ENCODE measurements at regions not wholly inside any gene's neighbourhood (a gene's known extent, or its start where the extent isn't known, plus 50 kb on each side); places are given as distances from the start of the nearest gene placed in this dataset.

DNA sequence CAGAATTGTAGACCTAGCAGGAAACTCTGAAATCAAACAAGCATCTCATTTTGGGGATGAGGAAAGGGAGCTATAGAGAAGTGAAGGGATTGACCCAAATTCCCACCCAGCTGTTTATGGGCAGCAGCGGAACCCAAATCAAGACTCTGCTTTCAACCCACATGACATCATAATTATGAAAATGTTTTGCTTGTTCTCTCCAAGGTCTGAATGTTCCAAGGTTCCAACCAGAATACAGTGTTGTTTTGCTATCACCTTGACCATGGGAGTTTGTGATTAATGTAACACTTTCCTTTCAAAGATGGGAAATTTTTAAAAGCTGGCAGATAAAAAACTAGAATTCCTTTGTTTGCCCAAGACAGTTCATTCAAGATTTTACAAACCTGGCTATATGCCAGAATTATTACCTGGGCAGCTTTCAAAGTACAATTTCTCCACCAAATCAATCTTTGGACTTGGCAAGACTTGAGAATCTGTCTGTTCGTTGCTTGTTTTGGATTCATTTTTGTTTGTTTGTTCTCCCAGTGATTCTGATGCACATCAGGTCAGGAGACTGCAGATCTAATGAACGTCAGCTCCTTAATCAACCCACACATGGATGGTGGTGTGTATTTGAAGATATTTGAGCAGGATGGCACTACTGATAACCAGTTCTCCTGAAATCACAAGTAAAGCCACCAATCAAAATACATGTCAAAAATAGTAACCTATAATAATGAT, 322.7 kb downstream of the FOXO1 start (continued):
- TF ChIP-seq, protein P1, sequence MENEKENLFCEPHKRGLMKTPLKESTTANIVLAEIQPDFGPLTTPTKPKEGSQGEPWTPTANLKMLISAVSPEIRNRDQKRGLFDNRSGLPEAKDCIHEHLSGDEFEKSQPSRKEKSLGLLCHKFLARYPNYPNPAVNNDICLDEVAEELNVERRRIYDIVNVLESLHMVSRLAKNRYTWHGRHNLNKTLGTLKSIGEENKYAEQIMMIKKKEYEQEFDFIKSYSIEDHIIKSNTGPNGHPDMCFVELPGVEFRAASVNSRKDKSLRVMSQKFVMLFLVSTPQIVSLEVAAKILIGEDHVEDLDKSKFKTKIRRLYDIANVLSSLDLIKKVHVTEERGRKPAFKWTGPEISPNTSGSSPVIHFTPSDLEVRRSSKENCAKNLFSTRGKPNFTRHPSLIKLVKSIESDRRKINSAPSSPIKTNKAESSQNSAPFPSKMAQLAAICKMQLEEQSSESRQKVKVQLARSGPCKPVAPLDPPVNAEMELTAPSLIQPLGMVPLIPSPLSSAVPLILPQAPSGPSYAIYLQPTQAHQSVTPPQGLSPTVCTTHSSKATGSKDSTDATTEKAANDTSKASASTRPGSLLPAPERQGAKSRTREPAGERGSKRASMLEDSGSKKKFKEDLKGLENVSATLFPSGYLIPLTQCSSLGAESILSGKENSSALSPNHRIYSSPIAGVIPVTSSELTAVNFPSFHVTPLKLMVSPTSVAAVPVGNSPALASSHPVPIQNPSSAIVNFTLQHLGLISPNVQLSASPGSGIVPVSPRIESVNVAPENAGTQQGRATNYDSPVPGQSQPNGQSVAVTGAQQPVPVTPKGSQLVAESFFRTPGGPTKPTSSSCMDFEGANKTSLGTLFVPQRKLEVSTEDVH (IDR thresholded peaks at IDR 0.05; ENCODE audit: low read depth, partially characterized antibody) = no peak
- TF ChIP-seq KLF5 (IDR thresholded peaks at IDR 0.05; ENCODE audit: partially characterized antibody) (no peak), NRF1 (conservative IDR thresholded peaks at IDR 0.05; ENCODE audit: low read depth, low read length) (no peak), NFIC (IDR thresholded peaks at IDR 0.05; ENCODE audit: low read depth, low read length) (no peak), BHLHE40 (IDR thresholded peaks at IDR 0.05; ENCODE audit: borderline replicate concordance in 1 of 2, low read depth in 2 of 2, low read length in 1 of 2) (no peak), NFYB (IDR thresholded peaks at IDR 0.05; ENCODE audit: insufficient read depth, low read depth, low read length) (no peak), ETV6 (conservative IDR thresholded peaks at IDR 0.05 in 1 of 2, IDR thresholded peaks at IDR 0.05 in 1 of 2; ENCODE audit: borderline replicate concordance in 1 of 2, low read depth in 1 of 2) (no peak), CHD4 (IDR thresholded peaks at IDR 0.05) (no peak)
- TF ChIP-seq, protein P2, sequence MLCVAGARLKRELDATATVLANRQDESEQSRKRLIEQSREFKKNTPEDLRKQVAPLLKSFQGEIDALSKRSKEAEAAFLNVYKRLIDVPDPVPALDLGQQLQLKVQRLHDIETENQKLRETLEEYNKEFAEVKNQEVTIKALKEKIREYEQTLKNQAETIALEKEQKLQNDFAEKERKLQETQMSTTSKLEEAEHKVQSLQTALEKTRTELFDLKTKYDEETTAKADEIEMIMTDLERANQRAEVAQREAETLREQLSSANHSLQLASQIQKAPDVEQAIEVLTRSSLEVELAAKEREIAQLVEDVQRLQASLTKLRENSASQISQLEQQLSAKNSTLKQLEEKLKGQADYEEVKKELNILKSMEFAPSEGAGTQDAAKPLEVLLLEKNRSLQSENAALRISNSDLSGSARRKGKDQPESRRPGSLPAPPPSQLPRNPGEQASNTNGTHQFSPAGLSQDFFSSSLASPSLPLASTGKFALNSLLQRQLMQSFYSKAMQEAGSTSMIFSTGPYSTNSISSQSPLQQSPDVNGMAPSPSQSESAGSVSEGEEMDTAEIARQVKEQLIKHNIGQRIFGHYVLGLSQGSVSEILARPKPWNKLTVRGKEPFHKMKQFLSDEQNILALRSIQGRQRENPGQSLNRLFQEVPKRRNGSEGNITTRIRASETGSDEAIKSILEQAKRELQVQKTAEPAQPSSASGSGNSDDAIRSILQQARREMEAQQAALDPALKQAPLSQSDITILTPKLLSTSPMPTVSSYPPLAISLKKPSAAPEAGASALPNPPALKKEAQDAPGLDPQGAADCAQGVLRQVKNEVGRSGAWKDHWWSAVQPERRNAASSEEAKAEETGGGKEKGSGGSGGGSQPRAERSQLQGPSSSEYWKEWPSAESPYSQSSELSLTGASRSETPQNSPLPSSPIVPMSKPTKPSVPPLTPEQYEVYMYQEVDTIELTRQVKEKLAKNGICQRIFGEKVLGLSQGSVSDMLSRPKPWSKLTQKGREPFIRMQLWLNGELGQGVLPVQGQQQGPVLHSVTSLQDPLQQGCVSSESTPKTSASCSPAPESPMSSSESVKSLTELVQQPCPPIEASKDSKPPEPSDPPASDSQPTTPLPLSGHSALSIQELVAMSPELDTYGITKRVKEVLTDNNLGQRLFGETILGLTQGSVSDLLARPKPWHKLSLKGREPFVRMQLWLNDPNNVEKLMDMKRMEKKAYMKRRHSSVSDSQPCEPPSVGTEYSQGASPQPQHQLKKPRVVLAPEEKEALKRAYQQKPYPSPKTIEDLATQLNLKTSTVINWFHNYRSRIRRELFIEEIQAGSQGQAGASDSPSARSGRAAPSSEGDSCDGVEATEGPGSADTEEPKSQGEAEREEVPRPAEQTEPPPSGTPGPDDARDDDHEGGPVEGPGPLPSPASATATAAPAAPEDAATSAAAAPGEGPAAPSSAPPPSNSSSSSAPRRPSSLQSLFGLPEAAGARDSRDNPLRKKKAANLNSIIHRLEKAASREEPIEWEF (IDR thresholded peaks at IDR 0.05; ENCODE audit: insufficient replicate concordance, low read depth, low read length) = no peak
- TF ChIP-seq, protein P3, sequence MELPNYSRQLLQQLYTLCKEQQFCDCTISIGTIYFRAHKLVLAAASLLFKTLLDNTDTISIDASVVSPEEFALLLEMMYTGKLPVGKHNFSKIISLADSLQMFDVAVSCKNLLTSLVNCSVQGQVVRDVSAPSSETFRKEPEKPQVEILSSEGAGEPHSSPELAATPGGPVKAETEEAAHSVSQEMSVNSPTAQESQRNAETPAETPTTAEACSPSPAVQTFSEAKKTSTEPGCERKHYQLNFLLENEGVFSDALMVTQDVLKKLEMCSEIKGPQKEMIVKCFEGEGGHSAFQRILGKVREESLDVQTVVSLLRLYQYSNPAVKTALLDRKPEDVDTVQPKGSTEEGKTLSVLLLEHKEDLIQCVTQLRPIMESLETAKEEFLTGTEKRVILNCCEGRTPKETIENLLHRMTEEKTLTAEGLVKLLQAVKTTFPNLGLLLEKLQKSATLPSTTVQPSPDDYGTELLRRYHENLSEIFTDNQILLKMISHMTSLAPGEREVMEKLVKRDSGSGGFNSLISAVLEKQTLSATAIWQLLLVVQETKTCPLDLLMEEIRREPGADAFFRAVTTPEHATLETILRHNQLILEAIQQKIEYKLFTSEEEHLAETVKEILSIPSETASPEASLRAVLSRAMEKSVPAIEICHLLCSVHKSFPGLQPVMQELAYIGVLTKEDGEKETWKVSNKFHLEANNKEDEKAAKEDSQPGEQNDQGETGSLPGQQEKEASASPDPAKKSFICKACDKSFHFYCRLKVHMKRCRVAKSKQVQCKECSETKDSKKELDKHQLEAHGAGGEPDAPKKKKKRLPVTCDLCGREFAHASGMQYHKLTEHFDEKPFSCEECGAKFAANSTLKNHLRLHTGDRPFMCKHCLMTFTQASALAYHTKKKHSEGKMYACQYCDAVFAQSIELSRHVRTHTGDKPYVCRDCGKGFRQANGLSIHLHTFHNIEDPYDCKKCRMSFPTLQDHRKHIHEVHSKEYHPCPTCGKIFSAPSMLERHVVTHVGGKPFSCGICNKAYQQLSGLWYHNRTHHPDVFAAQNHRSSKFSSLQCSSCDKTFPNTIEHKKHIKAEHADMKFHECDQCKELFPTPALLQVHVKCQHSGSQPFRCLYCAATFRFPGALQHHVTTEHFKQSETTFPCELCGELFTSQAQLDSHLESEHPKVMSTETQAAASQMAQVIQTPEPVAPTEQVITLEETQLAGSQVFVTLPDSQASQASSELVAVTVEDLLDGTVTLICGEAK (IDR thresholded peaks at IDR 0.05; ENCODE audit: borderline replicate concordance) = no peak
- TF ChIP-seq, protein P4, sequence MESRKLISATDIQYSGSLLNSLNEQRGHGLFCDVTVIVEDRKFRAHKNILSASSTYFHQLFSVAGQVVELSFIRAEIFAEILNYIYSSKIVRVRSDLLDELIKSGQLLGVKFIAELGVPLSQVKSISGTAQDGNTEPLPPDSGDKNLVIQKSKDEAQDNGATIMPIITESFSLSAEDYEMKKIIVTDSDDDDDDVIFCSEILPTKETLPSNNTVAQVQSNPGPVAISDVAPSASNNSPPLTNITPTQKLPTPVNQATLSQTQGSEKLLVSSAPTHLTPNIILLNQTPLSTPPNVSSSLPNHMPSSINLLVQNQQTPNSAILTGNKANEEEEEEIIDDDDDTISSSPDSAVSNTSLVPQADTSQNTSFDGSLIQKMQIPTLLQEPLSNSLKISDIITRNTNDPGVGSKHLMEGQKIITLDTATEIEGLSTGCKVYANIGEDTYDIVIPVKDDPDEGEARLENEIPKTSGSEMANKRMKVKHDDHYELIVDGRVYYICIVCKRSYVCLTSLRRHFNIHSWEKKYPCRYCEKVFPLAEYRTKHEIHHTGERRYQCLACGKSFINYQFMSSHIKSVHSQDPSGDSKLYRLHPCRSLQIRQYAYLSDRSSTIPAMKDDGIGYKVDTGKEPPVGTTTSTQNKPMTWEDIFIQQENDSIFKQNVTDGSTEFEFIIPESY (IDR thresholded peaks at IDR 0.05) = no peak
